DMS79 (cell line): ENCODE measurements at regions not wholly inside any gene's neighbourhood (a gene's known extent, or its start where the extent isn't known, plus 50 kb on each side); places are given as distances from the start of the nearest gene placed in this dataset.

Experiments used
- DNase-seq: peaks from one replicate; lab custom pipeline; 2025; lab: John Stamatoyannopoulos, UW

GRCh38 chr2:236972491-236973342 is 113.0 kb upstream of the COPS8 start:
- peak; percentile 65 for DNase-seq

GRCh38 chr2:236973343-236973980 is 112.2 kb upstream of the COPS8 start:
- no peak for DNase-seq

DNA sequence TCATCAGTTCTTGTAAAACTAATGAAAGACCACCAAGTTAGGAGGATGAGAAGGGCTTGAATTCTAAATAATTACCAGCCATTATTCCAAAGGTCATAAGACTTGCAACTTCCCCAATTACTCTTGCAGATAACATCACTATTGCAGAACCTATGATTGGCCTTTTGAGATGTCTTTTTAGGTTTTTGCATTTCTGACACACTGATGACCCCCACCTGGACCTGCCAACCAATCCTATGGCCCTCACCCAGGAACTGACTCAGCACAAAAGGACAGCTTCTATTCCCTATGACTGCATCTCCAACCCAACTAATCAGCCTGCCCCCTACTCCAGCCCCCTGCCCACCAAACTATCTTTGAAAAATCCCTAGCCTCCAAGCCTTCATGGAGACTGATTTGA is 111.5 kb upstream of the COPS8 start:
- no peak for DNase-seq

- DNase-seq: no peak
Measured at GRCh38 chr2:236974752-236975151, 110.9 kb upstream of the COPS8 start.

GRCh38 chr2:236975766-236976165 is 109.9 kb upstream of the COPS8 start:
- DNase-seq: no peak

- no peak for DNase-seq
Measured at GRCh38 chr2:236976266-236977062, 109.2 kb upstream of the COPS8 start.

GRCh38 chr2:236977063-236977851 is 108.4 kb upstream of the COPS8 start:
- no peak for DNase-seq

DNA sequence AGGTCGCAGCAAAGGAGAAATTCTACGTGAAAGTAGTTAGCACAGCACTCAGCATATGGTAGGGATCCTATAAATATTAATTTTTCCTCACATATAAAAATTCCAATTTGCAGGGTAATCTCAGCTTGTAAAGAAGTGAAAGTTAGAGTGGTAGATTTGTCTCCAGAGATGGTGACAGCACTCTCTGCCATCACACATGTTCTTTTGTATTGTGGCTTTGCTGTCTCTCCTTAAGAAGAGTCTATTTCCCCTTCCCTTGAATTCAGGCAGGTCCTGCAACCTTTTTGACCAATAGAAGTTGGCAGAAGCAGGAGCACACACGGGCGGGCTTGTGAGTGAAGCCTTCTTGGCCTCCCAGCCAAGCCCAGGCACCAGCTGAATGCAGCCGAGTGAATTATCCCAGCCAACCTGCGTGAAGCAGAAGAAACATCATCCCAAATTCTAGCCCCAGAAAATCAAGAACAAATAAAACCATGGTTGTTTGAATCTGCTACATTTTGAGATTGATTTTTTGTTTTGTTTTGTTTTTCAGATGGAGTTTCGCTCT is 107.8 kb upstream of the COPS8 start:
- DNase-seq: no peak

GRCh38 chr2:236979664-236980063 is 106.0 kb upstream of the COPS8 start:
- no peak for DNase-seq

GRCh38 chr2:236980961-236981360 is 104.7 kb upstream of the COPS8 start:
- DNase-seq: no peak

GRCh38 chr2:236981701-236982485 is 103.8 kb upstream of the COPS8 start:
- DNase-seq: no peak

DNA sequence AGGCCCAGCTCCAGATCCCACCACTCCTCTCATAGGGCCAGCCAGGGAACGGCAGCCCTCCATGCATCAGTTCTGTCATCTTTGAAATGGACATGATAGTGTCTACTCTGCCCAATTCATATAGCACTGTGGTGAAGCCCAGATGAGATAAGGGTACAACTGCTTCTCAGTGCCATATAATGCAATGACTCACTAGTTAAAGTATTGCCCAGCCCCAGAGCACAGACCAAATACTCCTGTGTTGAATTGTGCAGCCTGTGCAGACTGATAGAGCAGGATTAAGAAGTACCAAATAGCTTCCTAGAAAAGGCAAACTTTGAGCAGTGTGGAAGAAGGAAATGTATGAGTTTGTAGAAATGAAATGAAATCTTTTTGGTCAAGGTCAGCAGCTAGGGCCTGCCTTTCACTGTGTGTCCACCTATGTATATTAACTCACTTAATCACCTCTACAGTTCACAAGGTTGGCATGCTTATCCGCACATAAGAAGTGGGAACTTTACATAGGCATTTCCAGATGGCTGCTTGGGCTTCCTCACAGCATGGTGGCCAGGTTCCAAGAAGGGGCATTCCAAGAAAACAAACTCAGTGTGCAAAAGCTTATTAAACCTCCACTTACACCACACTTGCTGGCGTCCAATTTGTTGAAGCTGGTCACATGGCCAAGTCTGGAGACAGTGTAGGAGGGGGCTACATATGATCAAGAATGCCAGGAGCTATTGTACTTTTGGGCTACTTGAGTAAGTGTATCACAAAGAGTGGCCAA is 102.8 kb upstream of the COPS8 start:
- no peak for DNase-seq

DNA sequence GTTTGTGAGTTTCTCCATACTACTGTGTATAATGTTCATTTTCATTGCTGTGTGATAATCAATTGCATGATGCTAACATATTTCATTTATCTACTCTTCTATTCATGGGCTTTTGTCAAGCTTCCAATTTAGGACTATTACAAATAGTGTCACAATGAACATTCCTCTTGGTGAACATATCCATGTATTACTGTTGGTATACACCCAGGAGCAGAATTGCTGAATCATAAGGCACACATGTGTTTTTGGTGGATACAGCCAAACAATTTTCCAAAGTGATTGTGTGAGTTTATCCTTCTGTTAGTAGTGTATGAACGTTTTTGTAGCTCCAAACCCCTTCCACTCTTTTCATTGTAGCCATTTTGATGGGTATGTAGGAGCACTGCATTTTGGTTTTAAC is 101.6 kb upstream of the COPS8 start:
- DNase-seq: no peak

DNA sequence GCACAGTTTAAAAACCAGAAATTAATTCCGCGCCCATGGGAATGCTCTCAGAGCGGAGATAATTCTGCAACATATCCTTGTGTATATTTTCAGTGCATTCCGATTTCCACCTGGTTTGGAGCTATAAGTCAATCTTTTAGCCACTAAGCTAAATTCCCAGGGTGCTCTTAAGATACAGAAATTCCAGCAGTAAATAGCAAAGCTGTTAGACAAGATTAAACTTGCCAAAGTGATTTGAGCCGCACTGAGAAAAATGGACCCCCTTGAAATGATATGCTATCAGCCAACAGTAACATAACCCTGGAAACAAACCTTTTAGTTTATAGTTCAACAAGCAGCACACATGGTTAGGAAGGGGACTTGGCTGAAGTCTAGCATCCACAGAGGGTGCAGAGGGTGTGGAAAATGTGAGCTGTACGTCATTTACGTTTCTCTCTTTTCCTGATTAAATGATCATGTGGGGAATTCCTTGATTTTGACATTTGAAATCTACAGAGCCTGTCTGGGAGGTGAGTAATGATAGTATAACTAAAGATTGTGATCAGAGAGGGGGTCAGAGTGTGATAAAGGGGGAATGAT is 99.8 kb upstream of the COPS8 start:
- peak; percentile 69 for DNase-seq

DNA sequence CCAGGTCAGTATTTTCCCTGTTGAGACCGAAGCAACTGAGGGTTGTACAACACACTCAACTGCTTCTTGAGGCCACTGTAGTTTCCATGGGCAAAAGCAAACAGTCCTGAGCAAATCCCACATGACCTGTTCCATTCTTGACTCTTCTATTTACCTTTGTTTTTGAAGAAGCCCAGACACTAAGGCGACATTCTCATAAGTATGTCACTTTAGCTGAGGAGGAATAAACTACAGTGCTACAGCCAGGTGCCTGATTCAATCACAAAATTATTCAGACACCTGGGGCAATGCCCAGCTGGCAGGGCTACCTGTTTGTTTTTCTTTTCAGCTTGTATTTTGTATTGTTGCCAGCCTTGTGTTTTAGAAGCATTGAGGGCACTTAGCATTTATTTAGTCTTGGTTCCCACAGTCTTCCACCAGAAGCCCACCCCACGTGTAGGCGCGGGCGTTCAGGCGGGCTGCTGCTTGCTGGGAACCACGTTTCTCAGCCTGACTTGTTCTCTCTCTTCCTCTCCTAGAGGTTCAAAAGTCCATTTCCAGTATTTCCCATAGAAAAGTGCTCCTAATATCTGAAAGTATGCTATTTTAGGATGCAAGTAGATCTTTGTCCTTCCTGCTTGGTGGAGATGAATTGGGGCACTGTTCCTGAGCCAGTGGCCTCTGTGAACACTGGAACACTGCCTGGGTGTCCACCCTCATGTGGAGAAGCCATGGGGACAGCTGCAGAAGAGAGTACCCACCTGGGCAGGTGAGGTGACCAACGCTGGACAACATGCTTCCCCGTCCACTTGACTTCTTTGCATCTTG is 99.0 kb upstream of the COPS8 start:
- DNase-seq: peak; percentile 98

DNA sequence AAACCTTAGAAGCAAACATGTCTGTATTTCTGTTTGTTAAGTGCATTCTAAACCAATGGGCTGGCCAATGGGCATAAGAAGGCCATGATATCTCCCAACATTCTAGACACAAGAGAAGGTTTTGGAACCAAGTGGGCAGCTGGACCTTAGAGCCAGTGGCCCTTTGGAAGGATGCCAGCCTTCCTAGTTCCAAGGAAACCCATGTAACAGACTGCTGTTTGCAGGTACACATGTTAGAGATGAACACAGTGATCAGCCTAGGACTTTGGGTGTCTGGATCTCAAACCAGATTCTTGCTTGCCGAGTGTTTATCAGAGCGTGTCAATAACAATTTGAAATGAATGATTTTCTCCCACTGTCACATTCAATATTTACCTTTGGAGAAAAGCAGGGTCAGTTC is 97.5 kb upstream of the COPS8 start:
- DNase-seq: no peak

DNA sequence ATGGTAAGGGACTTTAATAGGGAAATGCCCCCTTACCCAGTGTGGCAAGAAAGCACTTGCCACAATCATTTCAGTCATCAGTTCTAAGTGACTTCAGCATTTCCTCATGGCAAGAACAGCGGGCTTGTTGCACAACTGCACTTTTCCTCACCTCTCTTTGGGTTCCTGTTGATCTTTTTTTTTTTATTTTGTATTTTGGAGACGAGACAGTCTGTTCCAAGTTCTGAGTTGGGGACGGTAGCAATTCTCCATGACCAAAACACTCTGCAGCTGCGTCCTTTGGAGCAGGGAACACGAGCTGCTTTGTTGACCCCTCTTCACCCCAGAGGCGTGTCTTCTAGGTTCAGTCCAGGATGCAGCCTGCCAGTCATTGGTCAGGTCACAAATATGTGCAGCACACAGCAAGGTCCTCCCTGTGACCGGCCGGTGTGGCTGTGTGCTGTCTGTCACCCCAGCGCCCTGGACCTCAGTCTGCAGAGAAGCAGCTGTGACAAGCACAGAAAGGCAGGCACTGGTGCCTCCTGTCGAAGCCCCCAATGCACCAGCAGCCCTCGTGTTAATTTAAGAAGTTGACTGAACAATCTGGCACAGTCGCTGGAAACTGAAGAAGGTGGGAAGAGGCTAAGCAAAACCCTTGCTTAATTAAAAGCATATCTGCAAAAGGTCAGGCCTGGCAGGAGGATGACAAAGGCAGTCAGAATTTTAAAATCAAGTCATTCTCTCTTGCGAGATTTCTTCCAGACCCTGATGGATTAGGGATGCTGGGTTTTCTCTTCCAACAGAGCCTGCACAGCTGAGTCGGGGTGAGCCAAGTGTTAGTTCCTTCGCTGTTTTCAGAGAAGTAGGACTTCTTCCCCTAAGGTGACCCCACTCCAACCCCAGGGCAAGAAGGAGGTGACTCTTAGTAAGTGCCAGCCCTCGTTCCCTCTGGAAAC is 96.7 kb upstream of the COPS8 start:
- DNase-seq: peak; percentile 15

DNA sequence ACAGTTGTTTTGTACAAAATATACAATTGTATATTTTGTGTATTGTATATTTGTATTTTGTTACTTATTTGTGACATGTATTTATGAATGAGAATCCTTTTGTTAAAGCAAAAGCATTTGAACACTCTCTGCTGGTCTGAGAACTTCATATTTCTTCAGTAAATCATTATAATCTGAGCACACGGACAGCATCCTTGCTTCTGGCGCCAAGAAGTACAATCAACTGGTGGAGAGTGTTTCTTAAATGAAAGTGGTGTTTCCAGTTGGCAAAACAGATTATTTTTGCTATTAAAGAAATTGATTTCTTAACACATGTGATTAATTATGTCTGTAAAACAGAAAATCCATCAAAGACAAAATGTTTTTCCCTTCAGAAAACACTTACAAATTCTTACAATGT is 95.1 kb upstream of the COPS8 start:
- no peak for DNase-seq
